CD4-positive, alpha-beta T cell (primary cell): ENCODE measurements at regions not wholly inside any gene's neighbourhood (a gene's known extent, or its start where the extent isn't known, plus 50 kb on each side); places are given as distances from the start of the nearest gene placed in this dataset.
"Not testable (repeated sequence)": the region's sequence is repeated elsewhere in the genome, so short reads cannot be mapped to it uniquely, and the experiment has no call there.

Experiments
- ATAC-seq: fragments of 200-7000 bp; cut with Tn5 transposase; one replicate; pipeline ENCODE4 v1.10.0; 2022; ENCODE audit warnings: mild to moderate bottlenecking; ENCODE audit not compliant: poor library complexity
- CTCF ChIA-PET: fragments of 350-600 bp; sonication (Branson Sonifier 250); formaldehyde crosslinking; loops from one replicate; lab custom pipeline; 2021; ENCODE audit warnings: antibody characterized with exemption, inconsistent platforms; lab: Charles Lee
- POLR2A ChIA-PET: fragments of 350-600 bp; sonication (Branson Sonifier 250); formaldehyde crosslinking; loops from one replicate; lab custom pipeline; 2021; ENCODE audit warnings: antibody characterized with exemption, inconsistent platforms; lab: Charles Lee
- DNase-seq, 14 experiments: peaks; one replicate each; pipeline ENCODE4 v3.0.0-alpha.2; 2013 to 2020; ENCODE audit warnings: mixed read lengths in 2 of 14
- H3K27ac ChIP-seq, 2 donors: one replicate each; pipeline versions ENCODE4 v1.5.1 to v1.7.0; 2013; ENCODE audit warnings: low read length in 2 of 2, low read depth in 1 of 2, mild to moderate bottlenecking in 1 of 2
- H3K27me3 ChIP-seq, 2 experiments: 1 replicate in 1 of 2; 2 replicates in 1 of 2; pipeline versions ENCODE4 v1.6.1 to v1.7.0; 2013; ENCODE audit warnings: low read length in 2 of 2, control low read depth in 1 of 2, mild to moderate bottlenecking in 1 of 2, moderate library complexity in 1 of 2; ENCODE audit not compliant: insufficient read depth in 2 of 2, control insufficient read depth in 1 of 2
- H3K36me3 ChIP-seq: one replicate; pipeline ENCODE4 v1.6.1; 2013; ENCODE audit warnings: low read length, control low read depth; ENCODE audit not compliant: insufficient read depth
- H3K4me1 ChIP-seq: one replicate; pipeline ENCODE4 v1.6.1; 2013; ENCODE audit warnings: low read length, control low read depth; ENCODE audit not compliant: insufficient read depth
- H3K4me3 ChIP-seq: one replicate; pipeline ENCODE4 v1.5.1; 2013; ENCODE audit warnings: mild to moderate bottlenecking, low read length, moderate library complexity
- H3K9me3 ChIP-seq, 2 experiments: 1 replicate in 1 of 2; 2 replicates in 1 of 2; pipeline versions ENCODE4 v1.6.1 to v1.7.0; 2013; ENCODE audit warnings: low read length in 2 of 2, mild to moderate bottlenecking in 2 of 2, control low read depth in 1 of 2, moderate library complexity in 1 of 2; ENCODE audit not compliant: control insufficient read depth in 1 of 2, insufficient read depth in 1 of 2
- H3K27ac Mint-ChIP-seq: one replicate; pipeline ENCODE4 v1.8.0; 2020; ENCODE audit warnings: mixed read lengths
- H3K27me3 Mint-ChIP-seq: one replicate; pipeline ENCODE4 v1.8.0; 2021; ENCODE audit warnings: mixed read lengths
- H3K36me3 Mint-ChIP-seq: one replicate; pipeline ENCODE4 v1.8.0; 2021; ENCODE audit warnings: low read depth, mixed read lengths
- H3K4me1 Mint-ChIP-seq: one replicate; pipeline ENCODE4 v1.8.0; 2021; ENCODE audit warnings: low read depth, mixed read lengths
- H3K4me3 Mint-ChIP-seq: one replicate; pipeline ENCODE4 v1.8.0; 2020; ENCODE audit warnings: mild to moderate bottlenecking, mixed read lengths
- H3K9me3 Mint-ChIP-seq: one replicate; pipeline ENCODE4 v1.8.0; 2020; ENCODE audit warnings: mixed read lengths
- intact Hi-C, 2 experiments: fragments of 100-400 bp; cut with DNase I in 1 of 2; cut with micrococcal nuclease in 1 of 2; formaldehyde crosslinking; loops; one replicate each; pipeline versions ENCODE4 v1.15.1 to v1.9.0; 2023 to 2025; cut with DNase I, micrococcal nuclease
- TF ChIP-seq, protein P1 (sequence below): fragments of 200-600 bp; IDR thresholded peaks from one replicate; pipeline ENCODE4 v1.8.0; 2022; ENCODE audit warnings: antibody characterized with exemption, mild to moderate bottlenecking

DNA sequence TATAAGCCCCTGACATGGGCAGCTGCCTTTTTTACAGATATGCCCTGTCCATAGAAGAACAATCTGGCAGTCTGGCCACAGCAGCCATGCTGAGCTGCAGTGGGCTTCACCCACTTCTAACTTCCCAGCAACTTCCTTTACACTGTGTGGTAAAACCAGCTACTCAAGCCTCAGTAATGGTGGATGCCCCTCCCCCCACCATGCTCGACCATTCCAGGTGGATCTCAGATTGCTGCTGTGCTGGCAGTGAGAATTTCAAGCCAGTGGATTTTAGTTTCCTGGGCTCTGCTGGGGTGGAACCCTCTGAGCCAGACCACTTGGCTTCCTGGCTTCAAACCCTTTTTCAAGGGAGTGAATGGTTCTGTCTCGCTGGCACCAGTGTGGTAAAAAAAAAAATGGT, 355.9 kb upstream of the EDA2R start:
- POLR2A ChIA-PET: no interaction called here
- no peaks in the 10 kb centered on the region for H3K27me3 ChIP-seq
- Mint-ChIP-seq H3K27me3 (no peaks in the 10 kb centered on the region), H3K27ac (no peak overlapping the region), H3K9me3 (no peaks in the 10 kb centered on the region), H3K4me1 (no peaks in the 10 kb centered on the region), H3K36me3 (no peaks in the 10 kb centered on the region), H3K4me3 (no peak overlapping the region)
- H3K27ac ChIP-seq: no peak overlapping the region
- no peaks in the 10 kb centered on the region for H3K4me1 ChIP-seq
- no peaks in the 10 kb centered on the region for H3K36me3 ChIP-seq
- intact Hi-C loops: no loop called here
- no peaks in the 10 kb centered on the region for H3K9me3 ChIP-seq
- TF ChIP-seq, protein P1, sequence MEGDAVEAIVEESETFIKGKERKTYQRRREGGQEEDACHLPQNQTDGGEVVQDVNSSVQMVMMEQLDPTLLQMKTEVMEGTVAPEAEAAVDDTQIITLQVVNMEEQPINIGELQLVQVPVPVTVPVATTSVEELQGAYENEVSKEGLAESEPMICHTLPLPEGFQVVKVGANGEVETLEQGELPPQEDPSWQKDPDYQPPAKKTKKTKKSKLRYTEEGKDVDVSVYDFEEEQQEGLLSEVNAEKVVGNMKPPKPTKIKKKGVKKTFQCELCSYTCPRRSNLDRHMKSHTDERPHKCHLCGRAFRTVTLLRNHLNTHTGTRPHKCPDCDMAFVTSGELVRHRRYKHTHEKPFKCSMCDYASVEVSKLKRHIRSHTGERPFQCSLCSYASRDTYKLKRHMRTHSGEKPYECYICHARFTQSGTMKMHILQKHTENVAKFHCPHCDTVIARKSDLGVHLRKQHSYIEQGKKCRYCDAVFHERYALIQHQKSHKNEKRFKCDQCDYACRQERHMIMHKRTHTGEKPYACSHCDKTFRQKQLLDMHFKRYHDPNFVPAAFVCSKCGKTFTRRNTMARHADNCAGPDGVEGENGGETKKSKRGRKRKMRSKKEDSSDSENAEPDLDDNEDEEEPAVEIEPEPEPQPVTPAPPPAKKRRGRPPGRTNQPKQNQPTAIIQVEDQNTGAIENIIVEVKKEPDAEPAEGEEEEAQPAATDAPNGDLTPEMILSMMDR: no peak
- CTCF ChIA-PET: interaction anchor here (0.6 kb wide), 1 partner anchor 1074 kb away, joined by 3 read pairs; no protein-coding TSS in a partner anchor
- ATAC-seq (no peak), DNase-seq (no peak)
- no peak overlapping the region for H3K4me3 ChIP-seq

DNA sequence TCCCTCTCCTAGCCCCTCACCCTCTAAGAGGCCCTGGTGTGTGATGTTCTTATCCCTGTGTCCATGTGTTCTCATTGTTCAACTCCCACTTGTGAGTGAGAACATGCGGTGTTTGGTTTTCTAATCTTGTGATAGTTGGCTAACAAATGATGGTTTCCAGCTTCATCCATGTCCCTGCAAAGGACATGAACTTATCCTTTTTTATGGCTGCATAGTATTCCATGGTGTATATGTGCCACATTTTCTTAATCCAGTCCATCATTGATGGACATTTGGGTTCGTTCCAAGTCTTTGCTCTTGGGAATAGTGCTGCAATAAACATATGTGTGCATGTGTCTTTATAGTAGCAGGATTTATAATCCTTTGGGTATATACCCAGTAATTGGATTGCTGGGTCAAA, 353.2 kb upstream of the EDA2R start:
- POLR2A ChIA-PET, H3K27ac ChIP-seq, H3K36me3 ChIP-seq, H3K4me1 Mint-ChIP-seq, H3K9me3 Mint-ChIP-seq, H3K4me3 Mint-ChIP-seq, H3K36me3 Mint-ChIP-seq, DNase-seq, H3K9me3 ChIP-seq, H3K27ac Mint-ChIP-seq, H3K4me3 ChIP-seq, CTCF ChIA-PET, intact Hi-C loops, H3K27me3 Mint-ChIP-seq, H3K4me1 ChIP-seq, H3K27me3 ChIP-seq, ATAC-seq: not testable (repeated sequence)

DNA sequence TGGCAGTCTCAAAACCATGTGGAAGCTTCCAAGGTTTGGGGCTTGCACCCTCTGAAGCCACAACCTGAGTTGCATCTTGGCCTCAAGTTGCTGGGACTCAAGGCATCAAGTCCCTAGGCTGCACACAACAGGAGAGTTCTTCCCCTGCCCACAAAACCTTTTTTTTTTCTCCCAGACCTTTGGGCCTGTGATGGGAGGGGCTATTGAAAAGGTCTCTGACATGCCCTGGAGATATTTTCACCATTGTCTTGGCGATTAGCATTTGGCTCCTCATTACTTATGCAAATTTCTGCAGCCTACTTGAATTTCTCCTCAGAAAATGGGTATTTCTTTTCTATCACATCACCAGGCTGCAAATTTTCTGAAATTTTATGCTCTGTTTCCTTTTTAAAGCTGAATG, 349.5 kb upstream of the EDA2R start:
- Histone ChIP-seq H3K27me3 (no peaks in the 10 kb centered on the region), H3K9me3 (no peaks in the 10 kb centered on the region), H3K4me1 (no peaks in the 10 kb centered on the region), H3K27ac (no peak overlapping the region), H3K36me3 (no peaks in the 10 kb centered on the region), H3K4me3 (no peak overlapping the region)
- Mint-ChIP-seq H3K4me3 (no peak overlapping the region), H3K27ac (no peak overlapping the region), H3K4me1 (no peaks in the 10 kb centered on the region), H3K27me3 (no peaks in the 10 kb centered on the region), H3K9me3 (no peaks in the 10 kb centered on the region), H3K36me3 (no peaks in the 10 kb centered on the region)
- CTCF ChIA-PET: no interaction called here
- POLR2A ChIA-PET: no interaction called here
- DNase-seq (no peak), ATAC-seq (no peak)
- intact Hi-C loops: no loop called here
- TF ChIP-seq, protein P1: no peak

DNA sequence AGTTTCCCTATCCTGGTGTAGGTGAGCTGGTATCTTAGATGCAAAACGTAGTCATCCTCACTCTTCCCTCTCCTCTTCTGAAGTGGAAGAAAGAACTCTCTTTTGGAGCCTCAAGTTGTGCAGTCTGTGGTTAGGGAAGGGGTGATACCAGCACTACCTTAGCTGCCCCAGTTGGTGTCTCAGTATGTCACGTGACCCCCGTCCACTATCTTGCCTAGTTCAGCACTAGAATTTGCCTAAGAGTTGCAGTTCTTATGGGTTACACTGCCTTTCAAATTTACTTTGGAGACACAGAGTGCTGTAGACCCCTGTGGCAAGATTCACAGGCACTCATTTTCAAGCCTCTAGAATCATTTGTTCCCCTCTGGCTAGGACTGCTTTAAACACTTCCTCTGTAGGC, 322.8 kb upstream of the EDA2R start:
- no peak overlapping the region for H3K27ac Mint-ChIP-seq
- no peaks in the 10 kb centered on the region for H3K27me3 ChIP-seq
- intact Hi-C loops: no loop called here
- ChIA-PET POLR2A (no interaction called here), CTCF (no interaction called here)
- H3K36me3 Mint-ChIP-seq: no peaks in the 10 kb centered on the region
- H3K4me1 Mint-ChIP-seq: no peaks in the 10 kb centered on the region
- H3K4me3 Mint-ChIP-seq: no peak overlapping the region
- H3K27ac ChIP-seq: no peak overlapping the region
- TF ChIP-seq, protein P1: no peak
- H3K4me1 ChIP-seq: no peaks in the 10 kb centered on the region
- no peaks in the 10 kb centered on the region for H3K27me3 Mint-ChIP-seq
- DNase-seq: no peak
- no peaks in the 10 kb centered on the region for H3K9me3 Mint-ChIP-seq
- H3K36me3 ChIP-seq: no peaks in the 10 kb centered on the region
- no peak for ATAC-seq
- H3K9me3 ChIP-seq: peaks cover 0 to 5% of the 10 kb centered on the region in 2 experiments
- no peak overlapping the region for H3K4me3 ChIP-seq
